HCT116 (cell line): ENCODE measurements at regions not wholly inside any gene's neighbourhood (a gene's known extent, or its start where the extent isn't known, plus 50 kb on each side); places are given as distances from the start of the nearest gene placed in this dataset.

Experiments
- ATAC-seq: fragments of 200-7000 bp; cut with Tn5 transposase; 2 replicates; pipeline ENCODE4 v1.9.1; 2020; ENCODE audit warnings: mild to moderate bottlenecking, moderate library complexity
- BruUV-seq: library from RNA; stranded (reverse); fragments of 400-500 nt; replicated peaks from 2 replicates; lab custom pipeline; 2021; lab: Mats Ljungman, UMichigan
- CTCF ChIA-PET: fragments of 300-600 bp; sonication (Branson Sonifier 250); formaldehyde crosslinking; loops from one replicate; lab custom pipeline; 2021; ENCODE audit warnings: antibody characterized with exemption; lab: Charles Lee
- POLR2A ChIA-PET: fragments of 300-600, 350-600 bp; sonication (Branson Sonifier 250); formaldehyde crosslinking; loops from one replicate; lab custom pipeline; 2021; ENCODE audit warnings: antibody characterized with exemption; lab: Charles Lee
- RAD21 ChIA-PET, 2 experiments: fragments of 300-600 bp; sonication (Branson Sonifier 250); formaldehyde crosslinking; loops; one replicate each; lab custom pipeline; 2023; ENCODE audit warnings: low total read pairs in 2 of 2; ENCODE audit not compliant: uncharacterized antibody in 2 of 2, unreplicated experiment in 2 of 2, low non-redundant PET in 1 of 2; lab: Charles Lee
- DNase-seq: peaks from one replicate; pipeline ENCODE4 v3.0.0-alpha.2; 2010; ENCODE audit warnings: low read depth, low spot score
- H2AFZ ChIP-seq: fragments of 200-600 bp; shearing (Covaris generic), sonication (generic); 2 replicates; pipeline ENCODE4 v1.6.1; 2017; ENCODE audit warnings: low read depth, mixed run types, mixed read lengths, antibody characterized with exemption, low read length; ENCODE audit not compliant: poor library complexity, severe bottlenecking
- H3K27ac ChIP-seq: 2 replicates; pipeline ENCODE4 v1.5.1; 2012; ENCODE audit warnings: low read depth, low read length
- H3K27me3 ChIP-seq: fragments of 200-600 bp; sonication (generic); 2 replicates; pipeline ENCODE4 v1.6.1; 2016; ENCODE audit warnings: mixed run types, low read length, mixed read lengths; ENCODE audit not compliant: insufficient read depth
- H3K36me3 ChIP-seq, 2 experiments: fragments of 200-500 bp in 1 of 2; fragments of 200-600 bp in 1 of 2; sonication (Bioruptor generic) in 1 of 2; sonication (generic) in 1 of 2; 2 replicates each; pipeline versions ENCODE4 v1.5.1 to v1.6.1; 2014 to 2016; ENCODE audit warnings: low read length in 2 of 2, inconsistent platforms in 1 of 2, mixed read lengths in 1 of 2, mixed run types in 1 of 2; ENCODE audit not compliant: insufficient read depth in 2 of 2, control insufficient read depth in 1 of 2
- H3K4me1 ChIP-seq, 2 experiments: fragments of 200-600 bp in 1 of 2; sonication (generic) in 1 of 2; 2 replicates each; pipeline versions ENCODE4 v1.5.1 to v1.6.1; 2012 to 2017; ENCODE audit warnings: low read length in 2 of 2, inconsistent platforms in 1 of 2, mild to moderate bottlenecking in 1 of 2, mixed read lengths in 1 of 2, mixed run types in 1 of 2, moderate library complexity in 1 of 2; ENCODE audit not compliant: insufficient read depth in 2 of 2, control insufficient read depth in 1 of 2
- H3K4me2 ChIP-seq: fragments of 200-600 bp; sonication (generic); 2 replicates; pipeline ENCODE4 v1.6.1; 2017; ENCODE audit warnings: mixed run types, low read length, mixed read lengths
- H3K4me3 ChIP-seq, 2 experiments: fragments of 200-600 bp in 1 of 2; sonication (generic) in 1 of 2; replicated peaks in 1 of 2; 2 replicates each; pipeline ENCODE4 v1.5.1; 2011 to 2016; ENCODE audit warnings: low read length in 2 of 2, control low read depth in 1 of 2, low read depth in 1 of 2, mild to moderate bottlenecking in 1 of 2, mixed read lengths in 1 of 2, mixed run types in 1 of 2
- H3K79me2 ChIP-seq: fragments of 200-600 bp; sonication (generic); 2 replicates; pipeline ENCODE4 v1.6.1; 2017; ENCODE audit warnings: mild to moderate bottlenecking, mixed run types, low read length, moderate library complexity, mixed read lengths; ENCODE audit not compliant: insufficient read depth
- H3K9ac ChIP-seq: fragments of 200-600 bp; sonication (generic); 2 replicates; pipeline ENCODE4 v1.6.1; 2016; ENCODE audit warnings: low read length, mixed read lengths
- H3K9me2 ChIP-seq: fragments of 200-600 bp; sonication (generic), shearing (Covaris generic); 2 replicates; pipeline ENCODE4 v1.6.1; 2017; ENCODE audit warnings: mixed run types, mild to moderate bottlenecking, moderate library complexity; ENCODE audit not compliant: insufficient read depth
- H3K9me3 ChIP-seq, 2 experiments: fragments of 200-500 bp in 1 of 2; fragments of 200-600 bp in 1 of 2; sonication (Bioruptor generic) in 1 of 2; sonication (generic) in 1 of 2; 2 replicates each; pipeline ENCODE4 v1.6.1; 2014 to 2017; ENCODE audit warnings: low read length in 2 of 2, mixed read lengths in 2 of 2, inconsistent platforms in 1 of 2, low read depth in 1 of 2, mild to moderate bottlenecking in 1 of 2, mixed run types in 1 of 2, moderate library complexity in 1 of 2; ENCODE audit not compliant: control insufficient read depth in 1 of 2, insufficient read depth in 1 of 2
- H4K20me1 ChIP-seq: fragments of 200-600 bp; sonication (generic), shearing (Covaris generic); 2 replicates; pipeline ENCODE4 v1.6.1; 2017; ENCODE audit warnings: mixed run types, mild to moderate bottlenecking, moderate library complexity; ENCODE audit not compliant: insufficient read depth
- ATF3 ChIP-seq: IDR thresholded peaks from 2 replicates; pipeline ENCODE4 v1.6.1; 2012
- CBX3 ChIP-seq: IDR thresholded peaks from 2 replicates; pipeline ENCODE4 v1.6.1; 2012; ENCODE audit warnings: low read depth
- CEBPB ChIP-seq: IDR thresholded peaks from 2 replicates; pipeline ENCODE4 v1.6.1; 2012; ENCODE audit warnings: low read depth
- CTCF ChIP-seq, 3 experiments: fragments of 200-600 bp in 1 of 3; sonication (generic) in 1 of 3; IDR thresholded peaks in 2 of 3; conservative IDR thresholded peaks in 1 of 3; 2 replicates each; pipeline ENCODE4 v1.5.1; 2012 to 2017; ENCODE audit warnings: low read depth in 2 of 3, low read length in 2 of 3, antibody characterized with exemption in 1 of 3, borderline replicate concordance in 1 of 3, control low read depth in 1 of 3, mild to moderate bottlenecking in 1 of 3, mixed read lengths in 1 of 3, mixed run types in 1 of 3, moderate library complexity in 1 of 3; ENCODE audit not compliant: insufficient read depth in 1 of 3
- EGR1 ChIP-seq: IDR thresholded peaks from 2 replicates; pipeline ENCODE4 v1.6.1; 2012; ENCODE audit warnings: low read depth
- EZH2 ChIP-seq: fragments of 200-600 bp; sonication (generic); IDR thresholded peaks from 2 replicates; pipeline ENCODE4 v1.6.1; 2017; ENCODE audit warnings: antibody characterized with exemption, mixed run types
- FOSL1 ChIP-seq: IDR thresholded peaks from 2 replicates; pipeline ENCODE4 v1.6.1; 2012; ENCODE audit warnings: low read depth
- POLR2A ChIP-seq: IDR thresholded peaks from 2 replicates; pipeline ENCODE4 v1.7.0; 2011; ENCODE audit warnings: borderline replicate concordance; ENCODE audit not compliant: insufficient read depth, insufficient read length; ENCODE audit errors: extremely low read depth
- RAD21 ChIP-seq: IDR thresholded peaks from 2 replicates; pipeline ENCODE4 v1.6.1; 2012; ENCODE audit warnings: low read depth, mild to moderate bottlenecking
- REST ChIP-seq: IDR thresholded peaks from 2 replicates; pipeline ENCODE4 v1.6.1; 2012; ENCODE audit warnings: low read depth
- SP1 ChIP-seq: IDR thresholded peaks from 2 replicates; pipeline ENCODE4 v1.6.1; 2012; ENCODE audit warnings: low read depth
- TCF7L2 ChIP-seq: IDR thresholded peaks from 2 replicates; pipeline ENCODE4 v1.7.0; 2011; ENCODE audit warnings: borderline replicate concordance, inconsistent platforms; ENCODE audit not compliant: insufficient read depth, insufficient read length; ENCODE audit errors: extremely low read depth
- YY1 ChIP-seq: IDR thresholded peaks from 2 replicates; pipeline ENCODE4 v1.6.1; 2011; ENCODE audit warnings: low read length, low read depth, moderate library complexity, mild to moderate bottlenecking; ENCODE audit not compliant: insufficient replicate concordance; ENCODE audit errors: extremely low read depth
- intact Hi-C: fragments of 100-400 bp; cut with micrococcal nuclease; formaldehyde crosslinking; loops from 2 replicates; pipeline ENCODE4 v1.10.0; 2022
- TF ChIP-seq, protein P1 (sequence below): IDR thresholded peaks from 2 replicates; pipeline ENCODE4 v1.6.1; 2012

GRCh38 chr4:37043342-37043741 lies 201.2 kb upstream of the NWD2 start:
- no peak overlapping the region for H3K27ac ChIP-seq
- no peaks in the 10 kb centered on the region for H3K79me2 ChIP-seq
- intact Hi-C loops = no loop called here
- no peaks in the 10 kb centered on the region for H3K4me1 ChIP-seq
- no peaks in the 10 kb centered on the region for H3K36me3 ChIP-seq
- H3K4me3 ChIP-seq = no peak overlapping the region
- no peaks in the 10 kb centered on the region for H3K9me2 ChIP-seq
- no peaks in the 10 kb centered on the region for H4K20me1 ChIP-seq
- H3K4me2 ChIP-seq = no peak overlapping the region
- CTCF ChIA-PET = no interaction called here
- no peak overlapping the region for H2AFZ ChIP-seq
- TF ChIP-seq REST (no peak), CEBPB (no peak), POLR2A (no peak), SP1 (no peak), ATF3 (no peak), CBX3 (no peak), EGR1 (no peak), YY1 (no peak), FOSL1 (no peak), EZH2 (no peak), TCF7L2 (no peak), CTCF (IDR thresholded peaks at IDR 0.05 in 2 of 3, conservative IDR thresholded peaks at IDR 0.05 in 1 of 3; ENCODE audit: borderline replicate concordance in 1 of 3, insufficient read depth in 1 of 3, low read depth in 2 of 3, low read length in 2 of 3) (no peak), RAD21 (no peak)
- TF ChIP-seq, protein P1, sequence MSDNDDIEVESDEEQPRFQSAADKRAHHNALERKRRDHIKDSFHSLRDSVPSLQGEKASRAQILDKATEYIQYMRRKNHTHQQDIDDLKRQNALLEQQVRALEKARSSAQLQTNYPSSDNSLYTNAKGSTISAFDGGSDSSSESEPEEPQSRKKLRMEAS = no peak
- TF ChIP-seq, all 23 proteins: peak for 0
- Histone ChIP-seq H3K27me3 (no peaks in the 10 kb centered on the region), H3K9ac (no peak overlapping the region), H3K9me3 (no peaks in the 10 kb centered on the region)
- POLR2A ChIA-PET = no interaction called here
- RAD21 ChIA-PET = no interaction called here
- no peak for ATAC-seq
- DNase-seq = no peak
- no TSS peak for BruUV-seq
